Suprapubic skin (tissue), 4 donors: ENCODE measurements at regions not wholly inside any gene's neighbourhood (a gene's known extent, or its start where the extent isn't known, plus 50 kb on each side); places are given as distances from the start of the nearest gene placed in this dataset.

Experiments
- DNase-seq, 2 donors: peaks; one replicate each; pipeline ENCODE4 v3.0.0-alpha.2; 2019; ENCODE audit warnings: low spot score in 2 of 2
- H3K27ac ChIP-seq: fragments of 200-600 bp; sonication (generic); one replicate; pipeline ENCODE4 v1.5.1; 2019
- H3K27me3 ChIP-seq: fragments of 200-600 bp; sonication (generic); one replicate; pipeline ENCODE4 v1.5.1; 2019
- H3K36me3 ChIP-seq: fragments of 200-600 bp; sonication (generic); one replicate; pipeline ENCODE4 v1.5.1; 2019
- H3K4me1 ChIP-seq: fragments of 200-600 bp; sonication (generic); one replicate; pipeline ENCODE4 v1.5.1; 2019
- H3K4me3 ChIP-seq: fragments of 200-600 bp; sonication (generic); one replicate; pipeline ENCODE4 v1.5.1; 2019; ENCODE audit warnings: mild to moderate bottlenecking
- H3K9me3 ChIP-seq: fragments of 200-600 bp; sonication (generic); one replicate; pipeline ENCODE4 v1.5.1; 2019
- EP300 ChIP-seq: sonication (generic); formaldehyde crosslinking; IDR thresholded peaks from one replicate; pipeline ENCODE4 v1.6.1; 2017; ENCODE audit warnings: antibody characterized with exemption
- POLR2A ChIP-seq, 2 donors: fragments of 450-650 bp; IDR thresholded peaks; one replicate each; pipeline ENCODE4 v1.6.1; 2017; ENCODE audit warnings: antibody characterized with exemption in 2 of 2, mild to moderate bottlenecking in 2 of 2, moderate library complexity in 2 of 2
- POLR2AphosphoS5 ChIP-seq, 3 donors: sonication (generic); formaldehyde crosslinking; IDR thresholded peaks; one replicate each; pipeline ENCODE4 v1.6.1; 2017; ENCODE audit warnings: antibody characterized with exemption in 3 of 3
- WGBS: methylation state at CpG from one replicate; pipeline ENCODE4 v1.1.5; 2018; 5-methylcytosine and 5-hydroxymethylcytosine counted together
- TF ChIP-seq, protein P1 (sequence below), 2 donors: fragments of 200-600 bp in 1 of 2; fragments of 450-650 bp in 1 of 2; sonication (generic) in 1 of 2; IDR thresholded peaks; one replicate each; pipeline ENCODE4 v1.5.1; 2016 to 2019; ENCODE audit warnings: antibody characterized with exemption in 2 of 2, mild to moderate bottlenecking in 1 of 2, moderate library complexity in 1 of 2

DNA sequence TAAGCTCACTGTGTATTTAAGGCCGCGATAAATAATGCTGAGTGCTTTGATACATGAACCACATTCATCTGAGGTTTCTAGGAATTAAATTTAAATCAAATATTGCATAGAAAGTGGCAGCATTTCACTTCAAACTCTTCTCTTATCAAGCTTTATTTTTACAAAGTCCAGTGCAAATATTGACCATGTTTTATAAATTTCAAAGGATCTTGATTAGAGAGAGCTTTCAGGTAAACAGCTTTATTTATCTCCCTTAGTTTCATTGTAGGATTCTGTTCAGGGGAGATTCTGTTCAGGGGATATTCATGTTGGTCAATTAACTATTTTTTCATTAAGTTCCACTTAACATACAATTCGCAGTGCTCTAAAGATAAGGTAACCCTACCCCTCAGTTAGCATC lies 249.7 kb upstream of the IRS2 start:
- TF ChIP-seq, protein P1, sequence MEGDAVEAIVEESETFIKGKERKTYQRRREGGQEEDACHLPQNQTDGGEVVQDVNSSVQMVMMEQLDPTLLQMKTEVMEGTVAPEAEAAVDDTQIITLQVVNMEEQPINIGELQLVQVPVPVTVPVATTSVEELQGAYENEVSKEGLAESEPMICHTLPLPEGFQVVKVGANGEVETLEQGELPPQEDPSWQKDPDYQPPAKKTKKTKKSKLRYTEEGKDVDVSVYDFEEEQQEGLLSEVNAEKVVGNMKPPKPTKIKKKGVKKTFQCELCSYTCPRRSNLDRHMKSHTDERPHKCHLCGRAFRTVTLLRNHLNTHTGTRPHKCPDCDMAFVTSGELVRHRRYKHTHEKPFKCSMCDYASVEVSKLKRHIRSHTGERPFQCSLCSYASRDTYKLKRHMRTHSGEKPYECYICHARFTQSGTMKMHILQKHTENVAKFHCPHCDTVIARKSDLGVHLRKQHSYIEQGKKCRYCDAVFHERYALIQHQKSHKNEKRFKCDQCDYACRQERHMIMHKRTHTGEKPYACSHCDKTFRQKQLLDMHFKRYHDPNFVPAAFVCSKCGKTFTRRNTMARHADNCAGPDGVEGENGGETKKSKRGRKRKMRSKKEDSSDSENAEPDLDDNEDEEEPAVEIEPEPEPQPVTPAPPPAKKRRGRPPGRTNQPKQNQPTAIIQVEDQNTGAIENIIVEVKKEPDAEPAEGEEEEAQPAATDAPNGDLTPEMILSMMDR (IDR thresholded peaks at IDR 0.05), result no peak
- TF ChIP-seq EP300, result no peak

GRCh38 chr13:110034031-110034549 lies 247.7 kb upstream of the IRS2 start:
- DNase-seq, result no peak
- H3K27ac ChIP-seq, result no peak overlapping the region
- WGBS, result 58% methylated on average over 4 of the region's 4 CpGs
- no peaks in the 10 kb centered on the region for H3K27me3 ChIP-seq
- no peaks in the 10 kb centered on the region for H3K9me3 ChIP-seq
- TF ChIP-seq POLR2AphosphoS5 (IDR thresholded peaks at IDR 0.05), result no peak
- no peak for TF ChIP-seq POLR2A (IDR thresholded peaks at IDR 0.05)
- no peak for TF ChIP-seq EP300
- TF ChIP-seq, protein P1 (IDR thresholded peaks at IDR 0.05), result no peak
- no peaks in the 10 kb centered on the region for H3K4me1 ChIP-seq
- H3K36me3 ChIP-seq, result no peaks in the 10 kb centered on the region
- no peak overlapping the region for H3K4me3 ChIP-seq

More for the DNA sequence above, 249.7 kb upstream of the IRS2 start:
- Histone ChIP-seq H3K4me1 (no peaks in the 10 kb centered on the region), H3K27me3 (no peaks in the 10 kb centered on the region), H3K9me3 (no peaks in the 10 kb centered on the region), H3K4me3 (no peak overlapping the region), H3K27ac (no peak overlapping the region), H3K36me3 (no peaks in the 10 kb centered on the region)
- DNase-seq, result no peak
- 93% methylated on average over 3 of the region's 3 CpGs for WGBS

DNA sequence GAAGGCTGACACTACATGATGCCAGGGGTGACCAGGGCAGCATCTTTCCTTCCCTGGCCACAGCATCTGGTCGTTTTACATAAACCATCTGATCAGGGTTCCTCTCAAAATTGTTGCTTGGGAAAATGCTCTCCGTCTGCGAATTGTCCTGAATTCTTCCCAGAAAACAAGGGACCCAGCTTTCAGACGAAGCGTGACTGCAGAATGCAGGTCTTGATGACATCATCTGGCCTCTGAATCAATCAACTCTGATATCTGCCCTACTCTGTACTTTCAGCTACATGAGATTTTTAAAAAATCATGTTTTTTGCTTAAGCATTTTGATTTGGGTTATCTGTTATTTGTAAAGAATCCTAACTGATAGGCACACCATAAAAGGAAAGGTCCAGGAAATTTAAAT lies 246.6 kb upstream of the IRS2 start:
- WGBS, result 73% methylated on average over 5 of the region's 5 CpGs
- Histone ChIP-seq H3K9me3 (no peaks in the 10 kb centered on the region), H3K27me3 (no peaks in the 10 kb centered on the region), H3K4me3 (no peak overlapping the region), H3K36me3 (no peaks in the 10 kb centered on the region), H3K27ac (no peak overlapping the region), H3K4me1 (no peaks in the 10 kb centered on the region)
- DNase-seq, result no peak
- TF ChIP-seq, protein P1 (IDR thresholded peaks at IDR 0.05), result no peak
- TF ChIP-seq POLR2AphosphoS5 (IDR thresholded peaks at IDR 0.05) (no peak), POLR2A (IDR thresholded peaks at IDR 0.05) (no peak), EP300 (no peak)

GRCh38 chr13:110030394-110030928 lies 244.1 kb upstream of the IRS2 start:
- TF ChIP-seq, protein P1 (IDR thresholded peaks at IDR 0.05), result no peak
- TF ChIP-seq POLR2A (IDR thresholded peaks at IDR 0.05) (no peak), POLR2AphosphoS5 (IDR thresholded peaks at IDR 0.05) (no peak), EP300 (no peak)
- no peak for DNase-seq
- Histone ChIP-seq H3K9me3 (no peaks in the 10 kb centered on the region), H3K27me3 (no peaks in the 10 kb centered on the region), H3K36me3 (no peaks in the 10 kb centered on the region), H3K27ac (no peak overlapping the region), H3K4me3 (no peak overlapping the region), H3K4me1 (no peaks in the 10 kb centered on the region)
- WGBS, result 78% methylated on average over 7 of the region's 7 CpGs

DNA sequence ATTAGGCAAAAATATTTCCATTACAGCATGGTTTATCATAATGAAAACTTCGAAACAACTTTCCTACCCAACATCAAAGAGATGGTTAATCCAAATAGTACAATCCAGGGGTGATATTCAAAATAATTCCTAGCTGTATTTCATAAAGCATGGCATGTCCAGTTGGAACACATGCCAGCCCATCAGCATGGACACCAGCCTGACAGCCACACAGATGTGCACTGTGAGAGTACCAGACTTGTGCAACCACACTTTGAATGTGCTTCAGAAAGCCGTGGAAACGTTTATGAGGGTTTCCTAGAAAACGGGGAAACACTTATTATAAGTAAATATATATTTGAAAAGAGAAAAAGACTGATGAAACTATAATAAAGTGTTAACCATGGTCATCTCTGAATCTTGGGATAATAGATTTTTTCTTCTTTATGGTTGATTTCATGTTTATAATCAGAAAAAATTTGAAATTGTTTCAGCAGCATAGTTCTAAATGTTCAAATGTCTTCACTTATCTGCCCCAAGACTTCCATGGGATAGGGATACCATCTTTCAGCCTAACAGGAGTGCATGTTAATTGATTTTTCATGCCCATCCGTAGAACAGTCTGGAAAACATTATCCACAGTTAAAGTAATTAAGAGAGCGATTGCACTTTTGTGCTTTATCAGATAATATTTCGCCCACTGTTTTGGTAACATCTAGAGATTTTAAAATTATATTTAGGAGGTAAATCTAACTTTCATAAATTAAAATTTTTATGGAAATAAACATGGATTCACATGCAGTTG lies 242.6 kb upstream of the IRS2 start:
- Histone ChIP-seq H3K27me3 (no peaks in the 10 kb centered on the region), H3K4me3 (no peak overlapping the region), H3K4me1 (no peaks in the 10 kb centered on the region), H3K36me3 (no peaks in the 10 kb centered on the region), H3K27ac (no peak overlapping the region), H3K9me3 (no peaks in the 10 kb centered on the region)
- DNase-seq, result no peak
- 84% methylated on average over 7 of the region's 7 CpGs for WGBS
- TF ChIP-seq EP300, result no peak
- TF ChIP-seq, protein P1 (IDR thresholded peaks at IDR 0.05), result no peak
- TF ChIP-seq POLR2A (IDR thresholded peaks at IDR 0.05), result no peak
- TF ChIP-seq POLR2AphosphoS5 (IDR thresholded peaks at IDR 0.05), result no peak
